SK-N-SH (cell line): ENCODE measurements at regions not wholly inside any gene's neighbourhood (a gene's known extent, or its start where the extent isn't known, plus 50 kb on each side); places are given as distances from the start of the nearest gene placed in this dataset.

ENCODE experiments used
- CTCF ChIA-PET: fragments of 300-600, 350-600 bp; formaldehyde crosslinking; extraction: SDS; loops from one replicate; lab custom pipeline; 2021; lab: Yijun Ruan, JAX
- POLR2A ChIA-PET: fragments of 350-600 bp; sonication (Branson Sonifier 250); formaldehyde crosslinking; extraction: SDS; loops from one replicate; lab custom pipeline; 2020; ENCODE audit warnings: antibody characterized with exemption, inconsistent platforms; lab: Yijun Ruan, JAX
- DNase-seq: peaks from one replicate; pipeline ENCODE4 v3.0.0; 2012
- H2AFZ ChIP-seq: fragments of 200-600 bp; sonication (generic); 2 replicates; pipeline ENCODE4 v1.8.1; 2016; ENCODE audit warnings: antibody characterized with exemption, mild to moderate bottlenecking, low read depth
- H3F3A ChIP-seq: fragments of 200-600 bp; sonication (generic); replicated peaks from 2 replicates; pipeline ENCODE3; 2016; ENCODE audit warnings: antibody characterized with exemption, mild to moderate bottlenecking; ENCODE audit not compliant: insufficient read depth
- H3K27ac ChIP-seq, 2 experiments: fragments of 200-500 bp in 1 of 2; fragments of 200-600 bp in 1 of 2; sonication (Bioruptor generic) in 1 of 2; sonication (generic), shearing (Covaris generic) in 1 of 2; 2 replicates each; pipeline versions ENCODE4 v1.5.1 to v1.6.1; 2014 to 2016; ENCODE audit warnings: low read depth in 2 of 2, inconsistent platforms in 1 of 2, low read length in 1 of 2, mild to moderate bottlenecking in 1 of 2, mixed read lengths in 1 of 2
- H3K27me3 ChIP-seq: fragments of 200-600 bp; sonication (generic), shearing (Covaris generic); 2 replicates; pipeline ENCODE4 v1.6.1; 2016; ENCODE audit warnings: mixed run types; ENCODE audit not compliant: insufficient read depth
- H3K36me3 ChIP-seq, 2 experiments: fragments of 200-500 bp in 1 of 2; fragments of 200-600 bp in 1 of 2; sonication (Bioruptor generic) in 1 of 2; sonication (generic) in 1 of 2; replicated peaks in 1 of 2; 2 replicates each; pipeline versions ENCODE3 to v1.5.1; 2014 to 2016; ENCODE audit warnings: low read length in 1 of 2, mild to moderate bottlenecking in 1 of 2; ENCODE audit not compliant: insufficient read depth in 2 of 2, control insufficient read depth in 1 of 2
- H3K4me1 ChIP-seq, 2 experiments: fragments of 200-500 bp in 1 of 2; fragments of 200-600 bp in 1 of 2; sonication (Bioruptor generic) in 1 of 2; sonication (generic), shearing (Covaris generic) in 1 of 2; 2 replicates each; pipeline versions ENCODE4 v1.5.1 to v1.6.1; 2014 to 2016; ENCODE audit warnings: low read depth in 1 of 2, low read length in 1 of 2, mixed run types in 1 of 2; ENCODE audit not compliant: insufficient read depth in 2 of 2, control insufficient read depth in 1 of 2
- H3K4me2 ChIP-seq: fragments of 200-600 bp; sonication (generic), shearing (Covaris generic); 2 replicates; pipeline ENCODE4 v1.6.1; 2017; ENCODE audit warnings: mixed run types
- H3K4me3 ChIP-seq, 2 experiments: fragments of 200-500 bp in 1 of 2; fragments of 200-600 bp in 1 of 2; sonication (Bioruptor generic) in 1 of 2; sonication (generic), shearing (Covaris generic) in 1 of 2; 2 replicates each; pipeline versions ENCODE4 v1.5.1 to v1.8.1; 2014 to 2016; ENCODE audit warnings: low read depth in 2 of 2, inconsistent platforms in 1 of 2, low read length in 1 of 2, mild to moderate bottlenecking in 1 of 2, mixed read lengths in 1 of 2, moderate library complexity in 1 of 2
- H3K79me2 ChIP-seq: fragments of 200-600 bp; sonication (generic); 2 replicates; pipeline ENCODE4 v1.8.1; 2017; ENCODE audit warnings: mild to moderate bottlenecking; ENCODE audit not compliant: insufficient read depth
- H3K9ac ChIP-seq: fragments of 200-600 bp; sonication (generic); 2 replicates; pipeline ENCODE4 v1.6.1; 2017; ENCODE audit warnings: mixed run types
- H3K9me2 ChIP-seq: fragments of 200-600 bp; sonication (generic); 2 replicates; pipeline ENCODE4 v1.6.1; 2017; ENCODE audit warnings: mixed run types
- H3K9me3 ChIP-seq: fragments of 200-600 bp; sonication (generic); 2 replicates; pipeline ENCODE4 v1.6.1; 2017; ENCODE audit warnings: mixed run types, mild to moderate bottlenecking, moderate library complexity
- H4K20me1 ChIP-seq: fragments of 200-600 bp; sonication (generic); 2 replicates; pipeline ENCODE4 v1.6.1; 2017; ENCODE audit warnings: mild to moderate bottlenecking, mixed run types; ENCODE audit not compliant: insufficient read depth
- CHD2 ChIP-seq: fragments of 150-350 bp; IDR thresholded peaks from 2 replicates; pipeline ENCODE4 v1.6.1; 2018; ENCODE audit warnings: low read length; ENCODE audit not compliant: partially characterized antibody
- EP300 ChIP-seq, 2 experiments: IDR thresholded peaks; 2 replicates each; pipeline versions ENCODE4 v1.4.0 to v1.6.1; 2012; ENCODE audit warnings: borderline replicate concordance in 1 of 2, low read depth in 1 of 2, low read length in 1 of 2
- EZH2phosphoT487 ChIP-seq: fragments of 200-600 bp; sonication (generic); IDR thresholded peaks from 2 replicates; pipeline ENCODE4 v1.6.1; 2017; ENCODE audit warnings: low read depth, mixed run types, mild to moderate bottlenecking, antibody characterized with exemption, moderate library complexity, borderline replicate concordance
- FOXM1 ChIP-seq: IDR thresholded peaks from 2 replicates; pipeline ENCODE4 v1.4.0; 2012; ENCODE audit warnings: low read depth, mild to moderate bottlenecking
- GATA2 ChIP-seq: sonication (generic); formaldehyde crosslinking; IDR thresholded peaks from 2 replicates; pipeline ENCODE4 v1.5.0; 2020; ENCODE audit warnings: mild to moderate bottlenecking, missing genetic modification reagents
- JUND ChIP-seq: IDR thresholded peaks from 2 replicates; pipeline ENCODE4 v1.4.0; 2012
- MEF2A ChIP-seq: IDR thresholded peaks from 2 replicates; pipeline ENCODE4 v1.4.0; 2012; ENCODE audit warnings: low read depth, borderline replicate concordance
- NFIC ChIP-seq: IDR thresholded peaks from 2 replicates; pipeline ENCODE4 v1.4.0; 2012; ENCODE audit warnings: borderline replicate concordance
- NRF1 ChIP-seq: IDR thresholded peaks from 2 replicates; pipeline ENCODE4 v1.6.1; 2012; ENCODE audit warnings: low read depth, mild to moderate bottlenecking, low read length
- RAD21 ChIP-seq: IDR thresholded peaks from 2 replicates; pipeline ENCODE4 v1.6.1; 2012; ENCODE audit warnings: mild to moderate bottlenecking, low read length
- REST ChIP-seq: IDR thresholded peaks from 2 replicates; pipeline ENCODE4 v1.6.1; 2012; ENCODE audit warnings: mild to moderate bottlenecking, low read depth, low read length, moderate library complexity
- RXRA ChIP-seq: IDR thresholded peaks from 2 replicates; pipeline ENCODE4 v1.4.0; 2012; ENCODE audit warnings: low read depth, mild to moderate bottlenecking, borderline replicate concordance
- SMC3 ChIP-seq: IDR thresholded peaks from 2 replicates; pipeline ENCODE4 v1.6.1; 2012; ENCODE audit warnings: low read depth, low read length, improper control_type of control experiment
- TAF1 ChIP-seq: IDR thresholded peaks from 2 replicates; pipeline ENCODE4 v1.6.1; 2012; ENCODE audit warnings: low read depth, mild to moderate bottlenecking, low read length, moderate library complexity, borderline replicate concordance
- YY1 ChIP-seq: IDR thresholded peaks from 2 replicates; pipeline ENCODE4 v1.4.0; 2012; ENCODE audit warnings: low read depth, mild to moderate bottlenecking
- WGBS: methylation state at CpG from one replicate; pipeline ENCODE4 v1.1.6; 2017; ENCODE audit warnings: low lambda C conversion rate; 5-methylcytosine and 5-hydroxymethylcytosine counted together
- TF ChIP-seq, protein P1 (sequence below): IDR thresholded peaks from 2 replicates; pipeline ENCODE4 v1.4.0; 2012; ENCODE audit warnings: low read depth

- CTCF ChIA-PET, result no interaction called here
- Histone ChIP-seq H4K20me1 (no peaks in the 10 kb centered on the region), H3K9ac (no peak overlapping the region), H3K4me1 (no peaks in the 10 kb centered on the region), H3K4me2 (no peak overlapping the region), H3K79me2 (no peaks in the 10 kb centered on the region), H3K27ac (no peak overlapping the region), H3K4me3 (no peak overlapping the region), H3K36me3 (no peaks in the 10 kb centered on the region), H3K27me3 (no peaks in the 10 kb centered on the region), H3K9me2 (no peaks in the 10 kb centered on the region), H2AFZ (no peak overlapping the region), H3F3A (no peaks in the 10 kb centered on the region), H3K9me3 (no peaks in the 10 kb centered on the region)
- DNase-seq, result no peak
- POLR2A ChIA-PET, result no interaction called here
- no peak for TF ChIP-seq SMC3
- TF ChIP-seq MEF2A, result no peak
- TF ChIP-seq, protein P1, sequence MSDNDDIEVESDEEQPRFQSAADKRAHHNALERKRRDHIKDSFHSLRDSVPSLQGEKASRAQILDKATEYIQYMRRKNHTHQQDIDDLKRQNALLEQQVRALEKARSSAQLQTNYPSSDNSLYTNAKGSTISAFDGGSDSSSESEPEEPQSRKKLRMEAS, result no peak
- no peak for TF ChIP-seq RXRA
- no peak for TF ChIP-seq TAF1
- no peak for TF ChIP-seq FOXM1
- TF ChIP-seq NFIC, result no peak
- no peak for TF ChIP-seq NRF1
- 55% methylated on average over 11 of the region's 17 CpGs for WGBS
Observed at GRCh38 chr10:10911471-10911921, 106.2 kb upstream of the CELF2 start.

DNA sequence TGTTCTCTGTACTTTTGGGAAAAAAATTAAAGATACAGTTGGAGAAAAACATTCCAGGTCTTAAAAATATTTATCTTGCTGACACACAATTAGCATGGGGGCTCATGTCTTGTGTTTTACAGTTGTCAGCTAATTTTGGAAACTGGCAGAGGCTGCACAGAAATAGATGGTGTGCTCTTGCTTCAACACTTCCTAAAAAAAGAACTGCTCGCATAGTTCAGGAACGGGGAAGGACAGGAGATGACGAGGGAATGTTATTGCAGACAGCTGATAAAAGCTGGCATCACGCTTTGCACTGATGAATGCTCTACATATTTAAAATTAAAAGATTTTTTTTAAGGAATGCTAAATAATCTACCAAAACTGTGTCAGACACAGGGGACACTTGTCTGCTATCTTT is 103.5 kb upstream of the CELF2 start:
- no peak overlapping the region for H3K4me2 ChIP-seq
- H3K9ac ChIP-seq, result no peak overlapping the region
- H3K27me3 ChIP-seq, result no peaks in the 10 kb centered on the region
- H3K4me3 ChIP-seq, result no peak overlapping the region
- no peaks in the 10 kb centered on the region for H3K4me1 ChIP-seq
- no peaks in the 10 kb centered on the region for H3F3A ChIP-seq
- no peaks in the 10 kb centered on the region for H3K79me2 ChIP-seq
- ChIA-PET CTCF (no interaction called here), POLR2A (no interaction called here)
- H3K9me2 ChIP-seq, result no peaks in the 10 kb centered on the region
- no peak for DNase-seq
- no peaks in the 10 kb centered on the region for H4K20me1 ChIP-seq
- 48% methylated on average over 4 of the region's 4 CpGs for WGBS
- H3K27ac ChIP-seq, result no peak overlapping the region
- no peaks in the 10 kb centered on the region for H3K9me3 ChIP-seq
- TF ChIP-seq EP300 (IDR thresholded peaks at IDR 0.05; ENCODE audit: borderline replicate concordance in 1 of 2, low read depth in 1 of 2, low read length in 1 of 2) (no peak), CHD2 (no peak), RXRA (no peak)
- TF ChIP-seq, all 33 proteins: peak for 0
- Histone ChIP-seq H3K36me3 (no peaks in the 10 kb centered on the region), H2AFZ (no peak overlapping the region)

DNA sequence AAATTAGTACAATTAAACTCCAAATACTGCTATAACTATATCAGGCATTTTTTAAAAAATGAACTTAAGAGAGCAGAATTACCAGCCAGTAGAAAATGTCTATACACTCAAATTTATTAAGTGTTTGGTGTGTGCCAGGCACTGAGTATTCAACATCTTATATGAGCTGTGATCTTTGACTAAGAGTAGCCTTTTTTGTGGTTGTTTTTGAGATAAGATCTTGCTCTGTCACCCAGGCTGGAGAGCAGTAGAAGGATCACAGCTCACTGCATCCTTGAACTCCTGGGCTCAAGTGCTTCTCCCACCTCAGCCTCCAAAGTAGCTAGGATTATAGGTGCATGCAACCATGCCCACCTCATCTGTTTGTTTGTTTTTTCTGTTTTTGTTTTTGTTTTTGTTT is 102.5 kb upstream of the CELF2 start:
- Histone ChIP-seq H3K4me3 (no peak overlapping the region), H3K27ac (no peak overlapping the region), H3K4me1 (no peaks in the 10 kb centered on the region), H3K4me2 (no peak overlapping the region), H3K27me3 (no peaks in the 10 kb centered on the region), H3F3A (no peaks in the 10 kb centered on the region), H3K9ac (no peak overlapping the region), H3K36me3 (no peaks in the 10 kb centered on the region), H3K9me3 (no peaks in the 10 kb centered on the region), H2AFZ (no peak overlapping the region), H3K9me2 (no peaks in the 10 kb centered on the region), H3K79me2 (no peaks in the 10 kb centered on the region), H4K20me1 (no peaks in the 10 kb centered on the region)
- no peak for TF ChIP-seq GATA2 (CRISPR knock-in tag)
- no peak for TF ChIP-seq MEF2A
- TF ChIP-seq YY1, result no peak
- no peak for TF ChIP-seq EZH2phosphoT487
- no peak for TF ChIP-seq CHD2
- no peak for TF ChIP-seq RAD21
- TF ChIP-seq REST, result no peak
- TF ChIP-seq JUND, result no peak
- ChIA-PET POLR2A (no interaction called here), CTCF (no interaction called here)
- DNase-seq, result no peak
